Spleen (tissue), 7 donors: ENCODE measurements at regions not wholly inside any gene's neighbourhood (a gene's known extent, or its start where the extent isn't known, plus 50 kb on each side); places are given as distances from the start of the nearest gene placed in this dataset.

Experiments
- POLR2A ChIP-seq, 3 donors: fragments of 450-650 bp; IDR thresholded peaks; one replicate each; pipeline ENCODE4 v1.5.1; 2017; ENCODE audit warnings: antibody characterized with exemption in 3 of 3, mild to moderate bottlenecking in 1 of 3
- POLR2AphosphoS5 ChIP-seq, 3 donors: sonication (generic); formaldehyde crosslinking; IDR thresholded peaks; one replicate each; pipeline ENCODE4 v1.5.1; 2017; ENCODE audit warnings: antibody characterized with exemption in 3 of 3
- TF ChIP-seq, protein P1 (sequence below), 11 experiments: fragments of 200-600 bp in 7 of 11; fragments of 450-650 bp in 4 of 11; sonication (generic) in 4 of 11; IDR thresholded peaks in 8 of 11; conservative IDR thresholded peaks in 3 of 11; 1 replicate in 7 of 11; 2 replicates in 4 of 11; pipeline versions ENCODE4 v1.4.0 to v1.8.0; 2016 to 2021; ENCODE audit warnings: antibody characterized with exemption in 11 of 11, inconsistent platforms in 4 of 11, mild to moderate bottlenecking in 1 of 11
- donor health status: DM: no; HTN: no; CAD: no; lungs with moderate emphysema.
- donor health status: DM: no; HTN: no; CAD: no.
- donor health status: DM: no; HTN: no; CAD: no.

DNA sequence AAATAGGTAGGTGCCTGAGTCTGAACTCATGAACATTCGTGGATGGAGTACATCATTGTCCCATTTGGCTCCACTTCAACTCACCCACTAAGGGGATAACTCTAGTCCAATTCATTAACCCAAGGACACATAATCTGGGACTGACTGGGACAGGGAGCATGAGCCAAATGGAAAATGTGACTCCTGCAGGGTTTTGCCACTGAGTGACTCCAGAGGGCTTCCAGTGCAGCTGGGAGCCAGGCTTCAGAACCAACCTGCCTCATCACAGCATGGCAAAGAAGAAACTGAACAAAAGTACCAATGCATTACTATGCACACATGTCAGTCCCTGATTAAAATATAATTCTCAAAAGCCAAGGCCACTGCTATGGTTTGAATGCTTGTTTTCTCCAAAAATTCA is 159.7 kb upstream of the SNX2 start:
- TF ChIP-seq, protein P1, sequence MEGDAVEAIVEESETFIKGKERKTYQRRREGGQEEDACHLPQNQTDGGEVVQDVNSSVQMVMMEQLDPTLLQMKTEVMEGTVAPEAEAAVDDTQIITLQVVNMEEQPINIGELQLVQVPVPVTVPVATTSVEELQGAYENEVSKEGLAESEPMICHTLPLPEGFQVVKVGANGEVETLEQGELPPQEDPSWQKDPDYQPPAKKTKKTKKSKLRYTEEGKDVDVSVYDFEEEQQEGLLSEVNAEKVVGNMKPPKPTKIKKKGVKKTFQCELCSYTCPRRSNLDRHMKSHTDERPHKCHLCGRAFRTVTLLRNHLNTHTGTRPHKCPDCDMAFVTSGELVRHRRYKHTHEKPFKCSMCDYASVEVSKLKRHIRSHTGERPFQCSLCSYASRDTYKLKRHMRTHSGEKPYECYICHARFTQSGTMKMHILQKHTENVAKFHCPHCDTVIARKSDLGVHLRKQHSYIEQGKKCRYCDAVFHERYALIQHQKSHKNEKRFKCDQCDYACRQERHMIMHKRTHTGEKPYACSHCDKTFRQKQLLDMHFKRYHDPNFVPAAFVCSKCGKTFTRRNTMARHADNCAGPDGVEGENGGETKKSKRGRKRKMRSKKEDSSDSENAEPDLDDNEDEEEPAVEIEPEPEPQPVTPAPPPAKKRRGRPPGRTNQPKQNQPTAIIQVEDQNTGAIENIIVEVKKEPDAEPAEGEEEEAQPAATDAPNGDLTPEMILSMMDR (IDR thresholded peaks at IDR 0.05 in 8 of 11, conservative IDR thresholded peaks at IDR 0.05 in 3 of 11), result no peak
- no peak for TF ChIP-seq POLR2AphosphoS5 (IDR thresholded peaks at IDR 0.05)
- no peak for TF ChIP-seq POLR2A (IDR thresholded peaks at IDR 0.05)
